H1 (cell line): ENCODE measurements at regions not wholly inside any gene's neighbourhood (a gene's known extent, or its start where the extent isn't known, plus 50 kb on each side); places are given as distances from the start of the nearest gene placed in this dataset.

Experiments
- CTCF ChIA-PET: fragments of 300-600 bp; sonication (Branson Sonifier 250); formaldehyde crosslinking; loops from one replicate; lab custom pipeline; 2021; ENCODE audit not compliant: partially characterized antibody; lab: Charles Lee
- POLR2A ChIA-PET: fragments of 300-600 bp; sonication (Branson Sonifier 250); formaldehyde crosslinking; loops from one replicate; lab custom pipeline; 2021; ENCODE audit warnings: inconsistent platforms; ENCODE audit not compliant: partially characterized antibody; lab: Charles Lee
- DNase-seq, 2 experiments: peaks; one replicate each; pipeline versions ENCODE4 v3.0.0 to v3.0.0-alpha.2; 2010 to 2022; ENCODE audit warnings: low spot score in 2 of 2, low read depth in 1 of 2, mixed read lengths in 1 of 2
- FAIRE-seq: peaks from 2 replicates; lab custom pipeline; 2011; peaks lifted over from hg19 to GRCh38; lab: Jason Lieb, UNC
- H2AFZ ChIP-seq: 2 replicates; pipeline ENCODE4 v1.8.1; 2012; ENCODE audit warnings: low read length, inconsistent platforms
- H2AK5ac ChIP-seq: 2 replicates; pipeline ENCODE4 v1.6.1; 2013; ENCODE audit warnings: low read depth, low read length
- H2BK120ac ChIP-seq: replicated peaks from 2 replicates; pipeline ENCODE3; 2013; ENCODE audit warnings: low read depth, low read length, inconsistent platforms
- H2BK12ac ChIP-seq: 2 replicates; pipeline ENCODE4 v1.6.1; 2013; ENCODE audit warnings: low read depth, low read length
- H2BK15ac ChIP-seq: 2 replicates; pipeline ENCODE4 v1.6.1; 2013; ENCODE audit warnings: low read length
- H2BK20ac ChIP-seq: 2 replicates; pipeline ENCODE4 v1.6.1; 2013; ENCODE audit warnings: low read length
- H2BK5ac ChIP-seq: 2 replicates; pipeline ENCODE4 v1.6.1; 2013; ENCODE audit warnings: low read depth, low read length
- H3K14ac ChIP-seq: 2 replicates; pipeline ENCODE4 v1.6.1; 2013; ENCODE audit warnings: inconsistent platforms; ENCODE audit not compliant: insufficient read length
- H3K18ac ChIP-seq: 2 replicates; pipeline ENCODE4 v1.6.1; 2013; ENCODE audit warnings: low read length; ENCODE audit errors: extremely low read depth
- H3K23ac ChIP-seq: 2 replicates; pipeline ENCODE4 v1.6.1; 2013; ENCODE audit warnings: inconsistent platforms; ENCODE audit not compliant: insufficient read length
- H3K23me2 ChIP-seq: 2 replicates; pipeline ENCODE4 v1.6.1; 2013; ENCODE audit warnings: low read depth, low read length
- H3K27ac ChIP-seq: 2 replicates; pipeline ENCODE4 v1.6.1; 2011; ENCODE audit warnings: low read depth, low read length, inconsistent platforms
- H3K27me3 ChIP-seq, 4 experiments: replicated peaks in 1 of 4; 1 replicate in 1 of 4; 2 replicates in 3 of 4; pipeline versions ENCODE4 v1.6.1 to v1.8.1; 2011 to 2013; ENCODE audit warnings: low read length in 3 of 4, mild to moderate bottlenecking in 3 of 4, inconsistent platforms in 2 of 4, mixed read lengths in 2 of 4, moderate library complexity in 1 of 4; ENCODE audit not compliant: control insufficient read depth in 3 of 4, insufficient read depth in 3 of 4; ENCODE audit errors: extremely low read depth in 1 of 4
- H3K36me3 ChIP-seq, 4 experiments: 2 replicates each; pipeline versions ENCODE4 v1.6.1 to v1.8.1; 2011 to 2013; ENCODE audit warnings: mild to moderate bottlenecking in 4 of 4, low read length in 3 of 4, moderate library complexity in 2 of 4, control low read depth in 1 of 4, inconsistent platforms in 1 of 4; ENCODE audit not compliant: insufficient read depth in 4 of 4, control insufficient read depth in 2 of 4
- H3K4ac ChIP-seq: replicated peaks from 2 replicates; pipeline ENCODE3; 2013; ENCODE audit warnings: low read length, low read depth, mixed read lengths, inconsistent platforms; ENCODE audit not compliant: insufficient read length
- H3K4me1 ChIP-seq, 4 experiments: replicated peaks in 1 of 4; 1 replicate in 1 of 4; 2 replicates in 3 of 4; pipeline versions ENCODE4 v1.6.1 to v1.8.1; 2011 to 2013; ENCODE audit warnings: low read length in 3 of 4, inconsistent platforms in 2 of 4, mixed read lengths in 1 of 4; ENCODE audit not compliant: insufficient read depth in 4 of 4, control insufficient read depth in 3 of 4
- H3K4me2 ChIP-seq, 2 experiments: 2 replicates each; pipeline versions ENCODE4 v1.6.1 to v1.8.1; 2011 to 2013; ENCODE audit warnings: low read depth in 2 of 2, low read length in 2 of 2, control low read depth in 1 of 2, inconsistent platforms in 1 of 2, mild to moderate bottlenecking in 1 of 2; ENCODE audit not compliant: insufficient read depth in 1 of 2
- H3K4me3 ChIP-seq, 4 experiments: fragments of 200-600, 300-600 bp in 1 of 4; sonication (generic), shearing (Covaris generic), sonication (Bioruptor Twin) in 1 of 4; 2 replicates each; pipeline versions ENCODE4 v1.5.1 to v1.8.1; 2011 to 2016; ENCODE audit warnings: low read length in 4 of 4, low read depth in 3 of 4, control low read depth in 2 of 4, inconsistent platforms in 2 of 4, mild to moderate bottlenecking in 2 of 4, mixed read lengths in 1 of 4, moderate library complexity in 1 of 4; ENCODE audit not compliant: insufficient read depth in 2 of 4; ENCODE audit errors: extremely low read depth in 1 of 4
- H3K56ac ChIP-seq: replicated peaks from 2 replicates; pipeline ENCODE3; 2013; ENCODE audit warnings: low read depth, mild to moderate bottlenecking, mixed read lengths, low read length, inconsistent platforms; ENCODE audit not compliant: insufficient read length
- H3K79me1 ChIP-seq: 2 replicates; pipeline ENCODE4 v1.6.1; 2013; ENCODE audit warnings: low read depth, low read length, control low read depth
- H3K79me2 ChIP-seq, 2 experiments: 2 replicates each; pipeline versions ENCODE4 v1.6.1 to v1.8.1; 2012 to 2013; ENCODE audit warnings: low read length in 2 of 2, mild to moderate bottlenecking in 2 of 2, inconsistent platforms in 1 of 2; ENCODE audit not compliant: insufficient read depth in 2 of 2, control insufficient read depth in 1 of 2
- H3K9ac ChIP-seq, 4 experiments: replicated peaks in 1 of 4; 1 replicate in 1 of 4; 2 replicates in 3 of 4; pipeline versions ENCODE4 v1.6.1 to v1.8.1; 2011 to 2013; ENCODE audit warnings: low read depth in 3 of 4, low read length in 3 of 4, control low read depth in 2 of 4, mild to moderate bottlenecking in 2 of 4, moderate library complexity in 2 of 4, inconsistent platforms in 1 of 4; ENCODE audit errors: extremely low read depth in 1 of 4
- H3K9me3 ChIP-seq, 2 experiments: 2 replicates each; pipeline versions ENCODE4 v1.6.1 to v1.8.1; 2012 to 2013; ENCODE audit warnings: mild to moderate bottlenecking in 2 of 2, moderate library complexity in 2 of 2, control low read depth in 1 of 2, inconsistent platforms in 1 of 2, low read depth in 1 of 2, low read length in 1 of 2, mixed read lengths in 1 of 2; ENCODE audit not compliant: insufficient read depth in 2 of 2
- H4K20me1 ChIP-seq, 2 experiments: replicated peaks in 1 of 2; 2 replicates each; pipeline versions ENCODE3 to v1.8.1; 2011 to 2013; ENCODE audit warnings: inconsistent platforms in 2 of 2, low read length in 2 of 2, mild to moderate bottlenecking in 1 of 2; ENCODE audit not compliant: insufficient read depth in 2 of 2, control insufficient read depth in 1 of 2
- H4K5ac ChIP-seq: 2 replicates; pipeline ENCODE4 v1.6.1; 2013; ENCODE audit warnings: low read length, low read depth, mixed read lengths, inconsistent platforms; ENCODE audit not compliant: insufficient read length
- H4K8ac ChIP-seq: 2 replicates; pipeline ENCODE4 v1.8.0; 2013; ENCODE audit warnings: mild to moderate bottlenecking, moderate library complexity, low read length, inconsistent platforms; ENCODE audit not compliant: insufficient read depth; ENCODE audit errors: extremely low read depth
- H4K91ac ChIP-seq: replicated peaks from 2 replicates; pipeline ENCODE3; 2013; ENCODE audit warnings: low read length, mixed read lengths, inconsistent platforms; ENCODE audit not compliant: insufficient read length
- CHD1 ChIP-seq: IDR thresholded peaks from 2 replicates; pipeline ENCODE4 v1.6.1; 2012; ENCODE audit warnings: low read depth, low read length, improper control_type of control experiment
- CREB1 ChIP-seq: IDR thresholded peaks from 2 replicates; pipeline ENCODE4 v1.6.1; 2012; ENCODE audit warnings: inconsistent platforms
- JUN ChIP-seq: IDR thresholded peaks from 2 replicates; pipeline ENCODE4 v1.6.1; 2011; ENCODE audit warnings: low read depth, mild to moderate bottlenecking, improper control_type of control experiment, low read length
- PHF8 ChIP-seq: fragments of 200-600 bp; sonication (generic); conservative IDR thresholded peaks from 2 replicates; pipeline ENCODE4 v1.7.1; 2012; ENCODE audit warnings: low read depth, mild to moderate bottlenecking, inconsistent platforms, low read length, moderate library complexity
- POLR2AphosphoS5 ChIP-seq: IDR thresholded peaks from 2 replicates; pipeline ENCODE4 v1.6.1; 2011; ENCODE audit warnings: low read depth, low read length
- WGBS, 2 experiments: shearing (Covaris generic) in 1 of 2; methylation state at CpG; one replicate each; pipeline versions ENCODE4 v1.1.6 to v1.1.7; 2013 to 2015; ENCODE audit warnings: low lambda C conversion rate in 2 of 2, mixed read lengths in 2 of 2, inconsistent platforms in 1 of 2, low coverage in 1 of 2, missing lambda C conversion rate in 1 of 2; ENCODE audit not compliant: insufficient replicate concordance in 2 of 2, insufficient coverage in 1 of 2, insufficient read length in 1 of 2; ENCODE audit errors: extremely low coverage in 1 of 2, missing lambda C conversion rate in 1 of 2; 5-methylcytosine and 5-hydroxymethylcytosine counted together
- TF ChIP-seq, protein P1 (sequence below): IDR thresholded peaks from 2 replicates; pipeline ENCODE4 v1.6.1; 2011; ENCODE audit warnings: low read length, improper control_type of control experiment

DNA sequence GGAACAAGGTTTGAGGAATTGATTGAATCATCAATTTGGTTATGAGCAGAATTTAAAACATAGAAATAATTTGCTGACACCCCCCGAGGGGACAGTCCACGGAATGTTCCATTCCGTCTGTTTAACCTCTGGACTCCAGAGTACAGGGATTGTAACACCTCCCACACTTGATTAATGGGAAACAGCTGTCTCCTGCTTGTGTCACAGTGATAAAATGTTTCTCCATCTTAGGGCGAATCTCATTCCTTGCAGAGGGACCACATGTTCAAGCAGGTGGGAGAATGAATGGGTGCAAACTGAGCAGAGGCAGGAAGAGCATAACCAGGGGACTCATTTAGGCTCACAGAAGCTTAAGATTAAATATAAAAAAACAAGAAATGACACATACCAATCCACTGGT lies 249.5 kb upstream of the RBFOX1 start:
- H4K8ac ChIP-seq: no peak overlapping the region
- no peak overlapping the region for H2AFZ ChIP-seq
- TF ChIP-seq JUN: no peak
- no peak for TF ChIP-seq CHD1
- no peak for TF ChIP-seq CREB1
- no peak for TF ChIP-seq POLR2AphosphoS5
- no peak for TF ChIP-seq PHF8
- TF ChIP-seq, protein P1, sequence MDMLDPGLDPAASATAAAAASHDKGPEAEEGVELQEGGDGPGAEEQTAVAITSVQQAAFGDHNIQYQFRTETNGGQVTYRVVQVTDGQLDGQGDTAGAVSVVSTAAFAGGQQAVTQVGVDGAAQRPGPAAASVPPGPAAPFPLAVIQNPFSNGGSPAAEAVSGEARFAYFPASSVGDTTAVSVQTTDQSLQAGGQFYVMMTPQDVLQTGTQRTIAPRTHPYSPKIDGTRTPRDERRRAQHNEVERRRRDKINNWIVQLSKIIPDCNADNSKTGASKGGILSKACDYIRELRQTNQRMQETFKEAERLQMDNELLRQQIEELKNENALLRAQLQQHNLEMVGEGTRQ: no peak
- TF ChIP-seq, all 59 proteins: peak for 0
- Histone ChIP-seq H2BK12ac (no peak overlapping the region), H3K23me2 (no peaks in the 10 kb centered on the region), H3K23ac (no peak overlapping the region), H2BK15ac (no peak overlapping the region), H3K14ac (no peak overlapping the region), H3K79me1 (no peaks in the 10 kb centered on the region), H3K9ac (no peak overlapping the region), H3K79me2 (no peaks in the 10 kb centered on the region), H2BK120ac (no peak overlapping the region), H3K4me3 (no peak overlapping the region), H3K27ac (no peak overlapping the region), H3K18ac (no peak overlapping the region), H3K56ac (no peak overlapping the region), H2AK5ac (no peak overlapping the region), H3K27me3 (no peaks in the 10 kb centered on the region), H3K9me3 (no peaks in the 10 kb centered on the region), H3K4me2 (no peak overlapping the region), H3K4ac (no peak overlapping the region), H2BK20ac (no peak overlapping the region), H4K20me1 (no peaks in the 10 kb centered on the region), H3K4me1 (peaks cover 0 to 4% (median 0%) of the 10 kb centered on the region in 4 experiments; a peak in 2 of 7 replicates), H3K36me3 (no peaks in the 10 kb centered on the region), H4K91ac (no peak overlapping the region), H4K5ac (no peak overlapping the region), H2BK5ac (no peak overlapping the region)
- CTCF ChIA-PET: interaction anchor here (1.1 to 1.2 kb wide), 2 partner anchors 56 to 58 kb away, joined by 3 to 4 read pairs; no protein-coding TSS in a partner anchor
- no peak for FAIRE-seq
- POLR2A ChIA-PET: no interaction called here
- DNase-seq: no peak
- 74% methylated on average over 4 of the region's 4 CpGs; no CpG with 5 or more reads in 1 of the 2 experiments for WGBS, 2 experiments
